Vagina (tissue), 2 donors: ENCODE measurements at regions not wholly inside any gene's neighbourhood (a gene's known extent, or its start where the extent isn't known, plus 50 kb on each side); places are given as distances from the start of the nearest gene placed in this dataset.

Experiments used
- DNase-seq, 2 donors: peaks; one replicate each; pipeline ENCODE4 v3.0.0-alpha.2; 2017; ENCODE audit errors: extremely low spot score in 2 of 2
- H3K27ac ChIP-seq: fragments of 200-600 bp; sonication (generic); one replicate; pipeline ENCODE4 v1.5.1; 2019
- H3K27me3 ChIP-seq: fragments of 200-600 bp; sonication (generic); one replicate; pipeline ENCODE4 v1.5.1; 2019
- H3K36me3 ChIP-seq, 2 donors: fragments of 200-600 bp; sonication (generic); one replicate each; pipeline ENCODE4 v1.5.1; 2017 to 2019
- H3K4me1 ChIP-seq: fragments of 200-600 bp; sonication (generic); one replicate; pipeline ENCODE4 v1.5.1; 2019
- H3K4me3 ChIP-seq, 2 donors: fragments of 200-600 bp; sonication (generic); 1 replicate in 1 of 2; 2 replicates in 1 of 2; pipeline ENCODE4 v1.5.1; 2016 to 2019
- H3K9me3 ChIP-seq: fragments of 200-600 bp; sonication (generic); one replicate; pipeline ENCODE4 v1.5.1; 2019
- CTCF ChIP-seq, 3 experiments: fragments of 450-650 bp in 2 of 3; fragments of 200-600 bp in 1 of 3; sonication (generic) in 1 of 3; IDR thresholded peaks; one replicate each; pipeline ENCODE4 v1.5.1; 2017 to 2019; ENCODE audit warnings: antibody characterized with exemption in 3 of 3, mild to moderate bottlenecking in 2 of 3, moderate library complexity in 2 of 3
- POLR2A ChIP-seq, 2 donors: fragments of 450-650 bp; IDR thresholded peaks; one replicate each; pipeline ENCODE4 v1.6.1; 2017; ENCODE audit warnings: antibody characterized with exemption in 2 of 2, mild to moderate bottlenecking in 2 of 2, moderate library complexity in 2 of 2
- POLR2AphosphoS5 ChIP-seq, 2 donors: sonication (generic); formaldehyde crosslinking; IDR thresholded peaks; one replicate each; pipeline ENCODE4 v1.9.0; 2017; ENCODE audit warnings: antibody characterized with exemption in 2 of 2, mild to moderate bottlenecking in 2 of 2, low read depth in 1 of 2; ENCODE audit not compliant: insufficient read depth in 1 of 2
- intact Hi-C: fragments of 100-400 bp; cut with DNase I; formaldehyde crosslinking; loops from one replicate; pipeline ENCODE4 v1.15.1; 2023

GRCh38 chr5:168120401-168121137 lies 170.9 kb upstream of the WWC1 start:
- Histone ChIP-seq H3K27ac (no peak overlapping the region), H3K4me3 (no peak overlapping the region), H3K4me1 (no peaks in the 10 kb centered on the region), H3K27me3 (no peaks in the 10 kb centered on the region), H3K9me3 (no peaks in the 10 kb centered on the region), H3K36me3 (no peaks in the 10 kb centered on the region)
- no peak for DNase-seq
- TF ChIP-seq CTCF (IDR thresholded peaks at IDR 0.05) (no peak), POLR2A (IDR thresholded peaks at IDR 0.05) (no peak), POLR2AphosphoS5 (IDR thresholded peaks at IDR 0.05; ENCODE audit: insufficient read depth in 1 of 2, low read depth in 1 of 2) (no peak)
- intact Hi-C loops = no loop called here

GRCh38 chr5:168121138-168121494 lies 170.3 kb upstream of the WWC1 start:
- intact Hi-C loops = no loop called here
- Histone ChIP-seq H3K36me3 (no peaks in the 10 kb centered on the region), H3K27me3 (no peaks in the 10 kb centered on the region), H3K4me3 (no peak overlapping the region), H3K4me1 (no peaks in the 10 kb centered on the region), H3K27ac (no peak overlapping the region), H3K9me3 (no peaks in the 10 kb centered on the region)
- DNase-seq = no peak
- TF ChIP-seq POLR2A (IDR thresholded peaks at IDR 0.05) = no peak

- Histone ChIP-seq H3K27ac (no peak overlapping the region), H3K27me3 (no peaks in the 10 kb centered on the region), H3K36me3 (no peaks in the 10 kb centered on the region), H3K4me3 (no peak overlapping the region), H3K4me1 (no peaks in the 10 kb centered on the region), H3K9me3 (no peaks in the 10 kb centered on the region)
- DNase-seq = no peak
- TF ChIP-seq POLR2A (IDR thresholded peaks at IDR 0.05) = no peak
- TF ChIP-seq POLR2AphosphoS5 (IDR thresholded peaks at IDR 0.05; ENCODE audit: insufficient read depth in 1 of 2, low read depth in 1 of 2) = no peak
- TF ChIP-seq CTCF (IDR thresholded peaks at IDR 0.05) = no peak
- intact Hi-C loops = no loop called here
Measured at GRCh38 chr5:168123631-168124528, 167.6 kb upstream of the WWC1 start.

- Histone ChIP-seq H3K4me1 (no peaks in the 10 kb centered on the region), H3K36me3 (no peaks in the 10 kb centered on the region), H3K27ac (no peak overlapping the region), H3K4me3 (no peak overlapping the region), H3K9me3 (no peaks in the 10 kb centered on the region), H3K27me3 (no peaks in the 10 kb centered on the region)
- no peak for DNase-seq
- intact Hi-C loops = no loop called here
- TF ChIP-seq POLR2AphosphoS5 (IDR thresholded peaks at IDR 0.05; ENCODE audit: insufficient read depth in 1 of 2, low read depth in 1 of 2) = no peak
- no peak for TF ChIP-seq CTCF (IDR thresholded peaks at IDR 0.05)
- no peak for TF ChIP-seq POLR2A (IDR thresholded peaks at IDR 0.05)
Measured at GRCh38 chr5:168125445-168126199, 165.8 kb upstream of the WWC1 start.

- intact Hi-C loops = no loop called here
- no peak for TF ChIP-seq CTCF (IDR thresholded peaks at IDR 0.05)
- Histone ChIP-seq H3K36me3 (no peaks in the 10 kb centered on the region), H3K4me1 (no peaks in the 10 kb centered on the region), H3K4me3 (no peak overlapping the region), H3K27ac (no peak overlapping the region), H3K27me3 (no peaks in the 10 kb centered on the region), H3K9me3 (no peaks in the 10 kb centered on the region)
- no peak for DNase-seq
Measured at GRCh38 chr5:168126606-168127005, 164.8 kb upstream of the WWC1 start.
